SHP77 treated with DMSO at 0.1 percent for 48 hours (cell line): ENCODE measurements at regions not wholly inside any gene's neighbourhood (a gene's known extent, or its start where the extent isn't known, plus 50 kb on each side); places are given as distances from the start of the nearest gene placed in this dataset.
"Not testable (repeated sequence)": the region's sequence is repeated elsewhere in the genome, so short reads cannot be mapped to it uniquely, and the experiment has no call there.

ENCODE experiments used
- DNase-seq: peaks from one replicate; lab custom pipeline; 2025; lab: John Stamatoyannopoulos, UW

- not testable (repeated sequence) for DNase-seq
Observed at GRCh38 chr1:228796945-228797344, 61.7 kb downstream of the RHOU start.

- no peak for DNase-seq
Observed at GRCh38 chr1:228798035-228798434, 62.8 kb downstream of the RHOU start.

- no peak for DNase-seq
Observed at GRCh38 chr1:228798548-228798947, 63.3 kb downstream of the RHOU start.

- DNase-seq, result no peak
Observed at GRCh38 chr1:228799924-228800323, 64.6 kb downstream of the RHOU start.

- DNase-seq, result no peak
Observed at GRCh38 chr1:228801068-228801467, 65.8 kb downstream of the RHOU start.

DNA sequence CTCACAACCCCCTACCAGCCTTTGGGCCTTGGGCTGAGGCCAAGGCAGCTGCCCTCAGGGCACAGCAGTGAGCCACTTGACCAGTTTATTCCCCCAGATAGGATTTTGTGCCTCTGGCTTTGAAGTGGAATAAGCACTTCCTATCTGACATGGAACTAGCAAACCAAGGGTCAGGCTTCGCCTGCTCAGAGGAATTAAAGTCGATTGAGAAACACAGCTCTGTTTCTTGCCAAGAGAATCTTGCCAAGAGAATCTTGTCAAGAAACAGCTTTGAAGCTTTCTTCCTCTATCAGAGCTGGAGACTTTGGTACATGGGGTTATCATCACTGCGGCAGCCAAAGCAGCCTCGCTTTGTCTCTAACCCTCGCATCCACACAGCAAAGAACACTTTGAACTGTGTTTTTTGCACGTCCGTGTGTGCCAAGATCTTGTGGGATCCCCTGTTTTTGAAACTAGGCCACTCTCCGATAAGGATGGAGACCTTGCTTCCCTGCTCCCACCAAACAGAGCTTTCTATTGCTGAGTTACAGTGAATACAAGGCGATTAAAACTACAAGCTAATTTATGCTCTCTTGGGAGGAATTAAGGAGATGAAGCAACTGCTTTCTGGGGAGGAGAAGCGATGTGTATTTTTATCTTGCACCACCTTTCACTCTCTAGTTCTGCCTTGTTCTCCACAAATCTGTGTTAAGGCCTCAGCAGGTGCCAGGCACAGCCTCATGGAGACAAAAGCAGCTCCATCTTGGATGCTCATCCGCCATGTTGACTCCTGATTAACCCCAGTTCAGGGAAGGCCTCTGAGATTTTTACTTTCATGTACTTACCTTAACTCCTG, 67.3 kb downstream of the RHOU start:
- DNase-seq, result no peak

DNA sequence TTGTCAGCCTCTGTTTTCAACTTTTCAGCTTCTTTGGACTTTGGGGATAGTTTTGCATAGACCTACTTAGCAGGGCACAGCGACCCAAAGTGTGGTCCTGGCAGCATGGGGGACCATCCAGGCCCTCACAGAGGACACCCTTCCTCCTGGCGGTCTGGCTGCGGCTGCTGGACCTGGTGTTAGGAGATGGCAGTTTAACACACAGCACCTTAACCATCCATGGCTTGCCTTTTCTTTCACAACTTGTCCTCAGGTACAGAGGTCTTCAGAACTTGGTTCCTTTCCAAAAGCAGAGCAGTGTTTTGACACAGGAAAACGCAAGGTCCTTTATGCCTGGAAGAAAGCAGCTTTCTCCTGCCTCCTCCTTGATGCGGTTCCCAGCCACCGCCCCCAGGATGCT, 68.1 kb downstream of the RHOU start:
- DNase-seq, result no peak

DNA sequence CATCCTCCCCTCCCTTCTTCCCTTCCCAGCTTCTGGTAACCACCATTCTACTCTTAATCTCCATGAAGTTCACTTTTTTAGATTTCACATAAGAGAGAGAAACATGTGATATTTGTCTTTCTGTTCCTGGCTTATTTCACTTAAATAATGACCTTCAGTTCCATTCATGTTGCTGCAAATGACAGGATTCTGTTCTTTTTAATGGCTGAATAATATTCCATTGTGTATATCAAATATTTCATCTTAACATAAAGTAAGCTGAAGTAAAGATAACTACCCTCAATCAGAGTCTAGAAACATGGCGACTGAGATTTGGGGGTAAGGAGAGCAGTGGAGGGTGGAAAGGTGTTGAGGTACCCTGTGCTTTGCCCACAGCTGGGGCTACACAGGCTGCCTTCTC, 68.9 kb downstream of the RHOU start:
- DNase-seq, result no peak

GRCh38 chr1:228804640-228805413, 69.5 kb downstream of the RHOU start:
- DNase-seq, result no peak

DNA sequence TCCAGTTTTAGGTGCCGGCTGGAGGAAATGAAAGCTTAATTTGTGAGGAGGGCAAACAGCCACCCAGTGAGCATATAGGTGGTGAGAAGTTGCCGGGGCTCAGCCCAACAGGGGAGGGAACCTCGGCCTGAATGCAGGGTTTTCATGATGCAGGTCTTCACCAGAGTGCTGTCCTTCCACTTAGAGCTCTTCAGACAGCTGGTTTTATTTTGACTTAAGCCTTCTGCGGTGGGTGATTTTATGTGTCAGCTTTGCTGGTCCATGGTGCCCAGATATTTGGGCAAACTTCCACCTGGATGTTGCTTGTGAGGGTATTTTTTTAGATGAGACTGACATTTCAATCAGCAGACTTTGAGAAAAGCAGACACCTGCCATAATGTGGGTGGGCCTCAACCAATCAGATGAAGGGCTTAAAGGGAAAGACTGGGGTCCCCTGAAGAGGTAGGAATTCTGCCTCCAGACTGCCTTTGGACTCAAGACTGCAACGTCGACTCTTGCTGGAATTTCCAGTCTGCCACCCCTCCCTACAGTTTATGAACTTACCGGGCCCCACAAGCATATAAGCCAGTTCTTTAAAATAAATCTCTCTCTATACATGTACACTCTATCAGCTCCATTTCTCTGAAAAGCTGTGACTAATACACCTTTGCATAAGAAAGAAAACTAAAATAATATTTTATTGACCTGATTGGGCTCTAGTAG, 72.8 kb downstream of the RHOU start:
- DNase-seq, result no peak

- no peak for DNase-seq
Observed at GRCh38 chr1:228809621-228810394, 74.5 kb downstream of the RHOU start.

DNA sequence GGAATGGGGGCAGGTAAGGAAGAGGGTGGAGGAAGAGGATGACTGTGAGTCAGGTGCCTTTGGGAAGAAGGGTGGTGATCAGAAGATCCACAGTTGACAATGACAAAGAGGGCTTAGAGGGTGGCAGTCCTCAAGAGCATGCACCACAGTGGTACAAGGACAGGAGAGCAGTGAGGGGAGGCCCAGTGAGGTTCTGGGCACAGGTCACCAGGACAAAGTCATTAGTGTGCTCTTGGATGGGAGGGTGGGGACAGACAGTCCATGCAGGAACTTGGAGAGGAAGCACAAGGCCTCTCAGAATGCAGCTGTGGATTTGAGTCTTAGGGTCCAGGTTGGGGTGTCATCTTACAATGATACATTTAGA, 75.1 kb downstream of the RHOU start:
- no peak for DNase-seq

GRCh38 chr1:228810878-228811711, 75.8 kb downstream of the RHOU start:
- no peak for DNase-seq

DNA sequence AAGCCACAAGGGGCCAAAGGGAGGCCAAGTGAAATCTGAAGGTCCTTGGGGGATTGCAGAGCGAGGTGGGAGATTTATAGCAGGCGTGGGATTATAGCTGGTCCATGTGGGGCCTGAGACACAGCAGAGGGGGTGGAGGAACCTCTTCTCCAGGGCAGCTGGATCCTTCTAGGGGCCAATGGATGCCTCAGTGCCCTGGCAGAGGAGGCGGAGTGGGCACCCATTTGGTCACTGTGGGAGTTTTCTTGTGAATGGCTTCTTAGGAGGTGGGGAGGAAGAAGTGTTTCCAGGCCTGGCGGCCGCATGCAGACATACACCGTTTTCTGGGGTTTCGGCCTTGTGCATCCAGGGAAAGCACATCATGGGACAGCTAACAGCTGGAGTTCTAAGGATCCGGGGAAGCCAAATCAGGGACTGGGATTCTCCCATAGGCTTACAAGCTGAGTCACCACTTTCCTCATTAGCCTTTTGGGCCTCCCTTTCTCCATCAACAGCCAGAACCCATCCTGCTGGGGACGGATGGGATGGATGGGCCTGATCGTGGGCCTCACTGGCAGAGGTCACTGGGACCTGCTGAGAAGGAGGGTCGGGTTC, 76.5 kb downstream of the RHOU start:
- no peak for DNase-seq

- DNase-seq, result no peak
Observed at GRCh38 chr1:228812961-228813360, 77.7 kb downstream of the RHOU start.

DNA sequence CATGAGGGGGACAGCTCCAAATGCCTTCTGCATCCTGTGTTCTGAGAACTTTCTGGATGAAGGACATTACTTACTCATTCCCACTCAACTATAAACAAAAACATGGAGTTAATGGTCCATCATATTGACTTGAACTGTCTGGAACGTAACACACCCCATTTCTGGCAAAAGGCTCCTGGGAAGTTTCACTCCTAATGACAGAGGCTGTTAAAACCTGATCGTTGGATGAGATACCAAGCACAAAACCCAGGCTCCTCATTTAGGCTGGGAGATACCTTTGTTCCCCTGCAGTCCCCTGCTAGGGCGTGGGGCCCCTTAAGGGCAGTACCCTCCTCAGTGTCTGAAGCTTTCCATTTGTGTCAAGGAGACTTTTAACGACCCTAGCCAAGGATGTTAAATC, 78.9 kb downstream of the RHOU start:
- no peak for DNase-seq

DNA sequence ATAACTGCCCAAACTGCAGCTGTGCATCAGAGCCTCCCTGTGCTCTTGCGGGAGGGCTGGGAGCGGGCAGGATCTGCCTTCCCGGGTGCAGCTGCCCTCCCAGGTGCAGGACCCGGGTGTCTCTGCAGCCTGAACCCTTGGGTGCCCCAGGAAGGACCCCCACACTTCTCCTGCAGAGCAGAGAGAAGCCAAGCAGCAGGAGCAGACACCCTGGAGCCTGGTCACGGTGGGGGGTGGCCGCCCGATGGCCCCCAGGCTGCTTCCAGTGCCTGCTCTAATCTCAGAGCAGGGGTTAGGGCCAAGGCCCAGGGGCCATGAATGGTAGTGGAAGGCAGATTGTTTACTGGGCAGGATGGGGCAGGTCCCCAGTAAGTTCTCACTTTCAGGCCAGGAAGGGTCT, 83.0 kb downstream of the RHOU start:
- no peak for DNase-seq

DNA sequence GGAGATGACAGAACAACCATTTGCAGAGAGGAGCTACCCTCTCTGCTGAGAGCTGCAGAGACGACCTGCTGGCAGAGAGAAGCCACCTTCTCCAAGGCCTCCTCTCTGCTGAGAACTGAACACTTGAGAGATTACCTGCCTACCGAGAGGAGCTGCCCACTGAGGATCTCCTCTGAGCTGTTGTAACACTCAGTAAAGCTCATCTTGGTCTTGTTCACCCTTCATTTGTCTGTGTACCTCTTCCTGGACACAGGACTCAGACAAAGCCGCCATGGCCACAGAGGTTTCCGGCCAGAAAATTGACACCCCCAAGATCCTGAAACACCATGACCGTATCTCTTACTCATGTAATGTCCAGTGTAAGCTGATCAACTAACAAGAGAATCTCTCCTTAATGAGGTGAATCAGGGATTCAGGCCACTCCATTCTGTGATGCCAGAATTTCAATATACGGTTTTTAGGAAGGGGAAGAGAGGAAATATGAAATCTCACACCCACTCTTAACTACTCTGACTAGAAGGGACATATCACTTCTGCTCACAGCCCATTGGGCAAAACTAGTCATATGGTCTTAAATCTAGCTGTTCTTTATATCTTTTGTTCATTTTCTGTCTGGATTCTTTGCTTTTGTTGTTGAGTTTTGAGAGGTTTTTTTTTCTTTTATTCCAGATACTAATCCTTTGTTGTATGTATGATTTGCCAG, 83.8 kb downstream of the RHOU start:
- no peak for DNase-seq

GRCh38 chr1:228821252-228821651, 86.0 kb downstream of the RHOU start:
- no peak for DNase-seq

- DNase-seq, result no peak
Observed at GRCh38 chr1:228823200-228823599, 87.9 kb downstream of the RHOU start.
